A549 (cell line): ENCODE measurements at regions not wholly inside any gene's neighbourhood (a gene's known extent, or its start where the extent isn't known, plus 50 kb on each side); places are given as distances from the start of the nearest gene placed in this dataset.

Experiments
- CTCF ChIP-seq: fragments of >200 bp; sonication (Bioruptor Twin); formaldehyde crosslinking; IDR thresholded peaks from 3 replicates; pipeline ENCODE4 v1.5.1; 2016
- POLR2A ChIP-seq: IDR thresholded peaks from 2 replicates; pipeline ENCODE4 v1.6.1; 2012; ENCODE audit warnings: mild to moderate bottlenecking, low read length
- SMC3 ChIP-seq: fragments of >200 bp; sonication (Bioruptor Twin); formaldehyde crosslinking; IDR thresholded peaks from 3 replicates; pipeline ENCODE4 v1.6.1; 2018; ENCODE audit warnings: inconsistent platforms

- TF ChIP-seq SMC3 (no peak), POLR2A (no peak), CTCF (no peak)
These were observed 496.0 kb upstream of the MAP2 start for GRCh38 chr2:208927867-208928266.
